ENCODE measurements at regions not wholly inside any gene's neighbourhood (a gene's known extent, or its start where the extent isn't known, plus 50 kb on each side); places are given as distances from the start of the nearest gene placed in this dataset.

DNA sequence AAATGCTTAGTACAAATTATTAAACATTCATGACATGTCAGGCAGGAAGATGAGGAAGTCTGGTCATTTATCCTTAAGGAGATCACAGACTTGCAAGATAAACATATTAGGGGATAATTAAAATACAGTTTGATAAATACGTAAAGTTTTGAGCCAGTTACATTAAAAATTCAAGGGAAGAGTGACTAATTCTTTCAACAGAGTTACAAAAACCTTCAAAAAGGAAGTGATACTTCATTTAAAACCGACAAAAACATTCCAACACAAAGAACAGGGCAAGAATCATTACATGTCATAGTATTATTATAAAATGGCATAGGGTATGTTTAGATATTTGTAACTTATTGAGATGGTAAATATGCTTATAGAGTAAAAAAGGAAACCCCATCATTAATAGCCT lies 636.0 kb downstream of the NR4A2 start (continued):
- TF ChIP-seq, protein P1, sequence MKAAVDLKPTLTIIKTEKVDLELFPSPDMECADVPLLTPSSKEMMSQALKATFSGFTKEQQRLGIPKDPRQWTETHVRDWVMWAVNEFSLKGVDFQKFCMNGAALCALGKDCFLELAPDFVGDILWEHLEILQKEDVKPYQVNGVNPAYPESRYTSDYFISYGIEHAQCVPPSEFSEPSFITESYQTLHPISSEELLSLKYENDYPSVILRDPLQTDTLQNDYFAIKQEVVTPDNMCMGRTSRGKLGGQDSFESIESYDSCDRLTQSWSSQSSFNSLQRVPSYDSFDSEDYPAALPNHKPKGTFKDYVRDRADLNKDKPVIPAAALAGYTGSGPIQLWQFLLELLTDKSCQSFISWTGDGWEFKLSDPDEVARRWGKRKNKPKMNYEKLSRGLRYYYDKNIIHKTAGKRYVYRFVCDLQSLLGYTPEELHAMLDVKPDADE (IDR thresholded peaks at IDR 0.05) = no peak
- no peak for TF ChIP-seq CREB1 (CRISPR knock-in tag; IDR thresholded peaks at IDR 0.05; ENCODE audit: low read depth)
- no peak for TF ChIP-seq EZH2phosphoT487 (IDR thresholded peaks at IDR 0.05; ENCODE audit: unreplicated experiment)
- no peak for TF ChIP-seq STAT1 (IDR thresholded peaks at IDR 0.05; ENCODE audit: unreplicated experiment)
- TF ChIP-seq, protein P2, sequence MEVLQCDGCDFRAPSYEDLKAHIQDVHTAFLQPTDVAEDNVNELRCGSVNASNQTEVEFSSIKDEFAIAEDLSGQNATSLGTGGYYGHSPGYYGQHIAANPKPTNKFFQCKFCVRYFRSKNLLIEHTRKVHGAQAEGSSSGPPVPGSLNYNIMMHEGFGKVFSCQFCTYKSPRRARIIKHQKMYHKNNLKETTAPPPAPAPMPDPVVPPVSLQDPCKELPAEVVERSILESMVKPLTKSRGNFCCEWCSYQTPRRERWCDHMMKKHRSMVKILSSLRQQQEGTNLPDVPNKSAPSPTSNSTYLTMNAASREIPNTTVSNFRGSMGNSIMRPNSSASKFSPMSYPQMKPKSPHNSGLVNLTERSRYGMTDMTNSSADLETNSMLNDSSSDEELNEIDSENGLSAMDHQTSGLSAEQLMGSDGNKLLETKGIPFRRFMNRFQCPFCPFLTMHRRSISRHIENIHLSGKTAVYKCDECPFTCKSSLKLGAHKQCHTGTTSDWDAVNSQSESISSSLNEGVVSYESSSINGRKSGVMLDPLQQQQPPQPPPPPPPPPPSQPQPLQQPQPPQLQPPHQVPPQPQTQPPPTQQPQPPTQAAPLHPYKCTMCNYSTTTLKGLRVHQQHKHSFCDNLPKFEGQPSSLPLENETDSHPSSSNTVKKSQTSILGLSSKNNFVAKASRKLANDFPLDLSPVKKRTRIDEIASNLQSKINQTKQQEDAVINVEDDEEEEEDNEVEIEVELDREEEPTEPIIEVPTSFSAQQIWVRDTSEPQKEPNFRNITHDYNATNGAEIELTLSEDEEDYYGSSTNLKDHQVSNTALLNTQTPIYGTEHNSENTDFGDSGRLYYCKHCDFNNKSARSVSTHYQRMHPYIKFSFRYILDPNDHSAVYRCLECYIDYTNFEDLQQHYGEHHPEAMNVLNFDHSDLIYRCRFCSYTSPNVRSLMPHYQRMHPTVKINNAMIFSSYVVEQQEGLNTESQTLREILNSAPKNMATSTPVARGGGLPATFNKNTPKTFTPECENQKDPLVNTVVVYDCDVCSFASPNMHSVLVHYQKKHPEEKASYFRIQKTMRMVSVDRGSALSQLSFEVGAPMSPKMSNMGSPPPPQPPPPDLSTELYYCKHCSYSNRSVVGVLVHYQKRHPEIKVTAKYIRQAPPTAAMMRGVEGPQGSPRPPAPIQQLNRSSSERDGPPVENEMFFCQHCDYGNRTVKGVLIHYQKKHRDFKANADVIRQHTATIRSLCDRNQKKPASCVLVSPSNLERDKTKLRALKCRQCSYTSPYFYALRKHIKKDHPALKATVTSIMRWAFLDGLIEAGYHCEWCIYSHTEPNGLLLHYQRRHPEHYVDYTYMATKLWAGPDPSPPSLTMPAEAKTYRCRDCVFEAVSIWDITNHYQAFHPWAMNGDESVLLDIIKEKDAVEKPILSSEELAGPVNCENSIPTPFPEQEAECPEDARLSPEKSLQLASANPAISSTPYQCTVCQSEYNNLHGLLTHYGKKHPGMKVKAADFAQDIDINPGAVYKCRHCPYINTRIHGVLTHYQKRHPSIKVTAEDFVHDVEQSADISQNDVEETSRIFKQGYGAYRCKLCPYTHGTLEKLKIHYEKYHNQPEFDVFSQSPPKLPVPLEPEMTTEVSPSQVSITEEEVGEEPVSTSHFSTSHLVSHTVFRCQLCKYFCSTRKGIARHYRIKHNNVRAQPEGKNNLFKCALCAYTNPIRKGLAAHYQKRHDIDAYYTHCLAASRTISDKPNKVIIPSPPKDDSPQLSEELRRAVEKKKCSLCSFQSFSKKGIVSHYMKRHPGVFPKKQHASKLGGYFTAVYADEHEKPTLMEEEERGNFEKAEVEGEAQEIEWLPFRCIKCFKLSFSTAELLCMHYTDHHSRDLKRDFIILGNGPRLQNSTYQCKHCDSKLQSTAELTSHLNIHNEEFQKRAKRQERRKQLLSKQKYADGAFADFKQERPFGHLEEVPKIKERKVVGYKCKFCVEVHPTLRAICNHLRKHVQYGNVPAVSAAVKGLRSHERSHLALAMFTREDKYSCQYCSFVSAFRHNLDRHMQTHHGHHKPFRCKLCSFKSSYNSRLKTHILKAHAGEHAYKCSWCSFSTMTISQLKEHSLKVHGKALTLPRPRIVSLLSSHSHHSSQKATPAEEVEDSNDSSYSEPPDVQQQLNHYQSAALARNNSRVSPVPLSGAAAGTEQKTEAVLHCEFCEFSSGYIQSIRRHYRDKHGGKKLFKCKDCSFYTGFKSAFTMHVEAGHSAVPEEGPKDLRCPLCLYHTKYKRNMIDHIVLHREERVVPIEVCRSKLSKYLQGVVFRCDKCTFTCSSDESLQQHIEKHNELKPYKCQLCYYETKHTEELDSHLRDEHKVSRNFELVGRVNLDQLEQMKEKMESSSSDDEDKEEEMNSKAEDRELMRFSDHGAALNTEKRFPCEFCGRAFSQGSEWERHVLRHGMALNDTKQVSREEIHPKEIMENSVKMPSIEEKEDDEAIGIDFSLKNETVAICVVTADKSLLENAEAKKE (CRISPR knock-in tag; IDR thresholded peaks at IDR 0.05) = no peak
- no peak for TF ChIP-seq EZH2 (IDR thresholded peaks at IDR 0.05; ENCODE audit: low read depth, unreplicated experiment)

DNA sequence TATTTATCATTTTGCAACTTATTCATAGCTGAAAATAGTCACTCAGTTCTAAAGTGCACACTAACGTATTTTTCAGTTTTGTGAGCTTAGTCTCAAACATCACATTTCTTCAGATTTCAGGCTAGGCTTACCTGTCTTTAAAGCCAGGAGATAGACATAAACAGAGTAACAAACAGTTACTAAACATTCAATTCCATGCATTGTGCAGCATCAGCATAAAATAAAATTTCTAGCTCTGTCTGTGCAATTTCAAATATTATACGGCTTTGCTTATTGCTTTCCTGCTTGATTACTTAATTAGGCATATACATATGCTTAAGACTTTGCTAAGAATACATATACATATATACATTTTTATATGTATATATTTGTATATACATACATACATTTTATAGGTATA lies 637.0 kb downstream of the NR4A2 start:
- Histone ChIP-seq H3K27ac (ENCODE audit: low read depth) (no peak overlapping the region), H3K4me3 (no peak overlapping the region), H3F3A (replicated peaks; ENCODE audit: low read depth) (no peaks in the 10 kb centered on the region), H2AFZ (no peak overlapping the region), H3K79me2 (replicated peaks; ENCODE audit: insufficient read depth) (no peaks in the 10 kb centered on the region), H3K9me2 (ENCODE audit: insufficient read depth) (no peaks in the 10 kb centered on the region), H3K36me3 (ENCODE audit: insufficient read depth) (no peaks in the 10 kb centered on the region), H3K4me2 (no peak overlapping the region), H3K27me3 (ENCODE audit: insufficient read depth) (no peaks in the 10 kb centered on the region), H4K20me1 (replicated peaks; ENCODE audit: insufficient read depth) (no peaks in the 10 kb centered on the region), H3K4me1 (ENCODE audit: insufficient read depth) (no peaks in the 10 kb centered on the region)
- H3K36me3 Mint-ChIP-seq (ENCODE audit: low read depth) = no peaks in the 10 kb centered on the region
- H3K9me3 Mint-ChIP-seq = peaks cover 2% of the 10 kb centered on the region; the same call in 1 of the 3 replicates
- ATAC-seq (no peak), DNase-seq (ENCODE audit: low spot score) (no peak)
- no peak overlapping the region for H3K27ac Mint-ChIP-seq
- H3K27me3 Mint-ChIP-seq (ENCODE audit: insufficient read depth, low read depth, poor library complexity) = peaks cover 2% of the 10 kb centered on the region
- H3K4me1 Mint-ChIP-seq = no peaks in the 10 kb centered on the region
- H3K4me3 Mint-ChIP-seq = no peak overlapping the region
- TF ChIP-seq JUNB (IDR thresholded peaks at IDR 0.05; ENCODE audit: unreplicated experiment) = no peak
- TF ChIP-seq, protein P3, sequence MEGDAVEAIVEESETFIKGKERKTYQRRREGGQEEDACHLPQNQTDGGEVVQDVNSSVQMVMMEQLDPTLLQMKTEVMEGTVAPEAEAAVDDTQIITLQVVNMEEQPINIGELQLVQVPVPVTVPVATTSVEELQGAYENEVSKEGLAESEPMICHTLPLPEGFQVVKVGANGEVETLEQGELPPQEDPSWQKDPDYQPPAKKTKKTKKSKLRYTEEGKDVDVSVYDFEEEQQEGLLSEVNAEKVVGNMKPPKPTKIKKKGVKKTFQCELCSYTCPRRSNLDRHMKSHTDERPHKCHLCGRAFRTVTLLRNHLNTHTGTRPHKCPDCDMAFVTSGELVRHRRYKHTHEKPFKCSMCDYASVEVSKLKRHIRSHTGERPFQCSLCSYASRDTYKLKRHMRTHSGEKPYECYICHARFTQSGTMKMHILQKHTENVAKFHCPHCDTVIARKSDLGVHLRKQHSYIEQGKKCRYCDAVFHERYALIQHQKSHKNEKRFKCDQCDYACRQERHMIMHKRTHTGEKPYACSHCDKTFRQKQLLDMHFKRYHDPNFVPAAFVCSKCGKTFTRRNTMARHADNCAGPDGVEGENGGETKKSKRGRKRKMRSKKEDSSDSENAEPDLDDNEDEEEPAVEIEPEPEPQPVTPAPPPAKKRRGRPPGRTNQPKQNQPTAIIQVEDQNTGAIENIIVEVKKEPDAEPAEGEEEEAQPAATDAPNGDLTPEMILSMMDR (conservative IDR thresholded peaks at IDR 0.05; ENCODE audit: low read depth in 2 of 2) = no peak

All from GM23338 (cell line).